GM19438 (cell line): ENCODE measurements at regions not wholly inside any gene's neighbourhood (a gene's known extent, or its start where the extent isn't known, plus 50 kb on each side); places are given as distances from the start of the nearest gene placed in this dataset.

Source experiments
- ATAC-seq: cut with Tn5 transposase; IDR thresholded peaks from one replicate; pipeline ENCODE4 v1.9.1; 2021; ENCODE audit warnings: low read depth; ENCODE audit not compliant: unreplicated experiment

GRCh38 chr14:54088271-54088670, 131.6 kb upstream of the BMP4 start:
- no peak for ATAC-seq

DNA sequence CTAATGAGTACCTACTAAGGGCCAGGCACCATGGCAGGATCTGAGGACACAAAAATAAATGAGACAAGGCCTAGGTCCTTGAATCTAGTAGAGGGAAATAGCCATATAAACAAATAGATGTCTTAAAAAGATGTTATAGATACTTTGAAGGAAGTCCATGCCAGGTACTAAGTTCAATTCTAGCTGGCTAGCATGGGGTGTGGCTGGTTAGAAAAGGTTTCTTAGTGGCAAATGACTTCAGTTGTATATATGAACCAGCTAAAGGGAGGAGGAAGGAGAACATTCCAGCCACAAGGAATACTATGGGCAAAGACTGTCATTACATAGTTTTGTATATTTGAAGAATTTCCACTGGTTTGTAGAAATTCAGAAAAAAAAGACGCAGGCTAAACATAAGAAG, 133.6 kb upstream of the BMP4 start:
- ATAC-seq = no peak

- ATAC-seq = no peak
Observed at GRCh38 chr14:54094765-54095164, 138.1 kb upstream of the BMP4 start.

DNA sequence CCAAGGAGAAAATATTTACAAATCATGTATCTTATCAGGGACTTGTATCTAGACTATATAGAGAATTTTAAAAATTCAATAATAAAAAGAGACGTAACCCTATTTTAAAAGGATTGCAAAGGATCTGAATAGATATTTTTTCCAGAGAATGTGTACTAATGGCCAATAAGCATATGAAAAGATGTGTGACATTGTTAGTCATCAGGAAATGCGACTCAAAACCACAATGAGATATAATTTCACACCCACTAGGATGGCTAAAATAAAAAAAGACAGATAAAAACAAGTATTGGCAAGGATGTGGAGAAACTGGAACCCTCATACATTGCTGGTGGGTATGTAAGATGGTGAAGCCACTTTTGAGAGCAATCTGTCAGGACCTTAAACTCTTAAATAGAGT, 141.9 kb upstream of the BMP4 start:
- ATAC-seq = no peak

DNA sequence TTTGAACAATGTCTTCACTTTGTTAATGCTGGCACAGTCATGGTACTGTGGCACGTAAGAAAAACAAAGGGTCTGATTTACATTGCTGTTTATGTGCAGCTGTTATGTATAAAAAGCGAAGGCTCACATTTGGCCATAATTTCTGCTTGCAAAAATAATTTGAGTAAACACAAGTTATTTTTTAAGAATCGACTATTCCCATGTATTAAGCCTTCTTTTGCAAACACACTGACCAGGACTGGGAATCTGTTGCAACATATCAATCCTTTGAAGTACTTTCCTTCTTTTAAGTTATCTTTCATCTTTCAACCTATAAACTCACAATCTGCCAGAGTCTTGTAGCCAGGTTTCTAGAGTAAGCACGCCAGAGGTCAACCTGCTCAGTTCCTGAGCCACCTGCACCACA, 145.4 kb upstream of the BMP4 start:
- ATAC-seq = no peak

DNA sequence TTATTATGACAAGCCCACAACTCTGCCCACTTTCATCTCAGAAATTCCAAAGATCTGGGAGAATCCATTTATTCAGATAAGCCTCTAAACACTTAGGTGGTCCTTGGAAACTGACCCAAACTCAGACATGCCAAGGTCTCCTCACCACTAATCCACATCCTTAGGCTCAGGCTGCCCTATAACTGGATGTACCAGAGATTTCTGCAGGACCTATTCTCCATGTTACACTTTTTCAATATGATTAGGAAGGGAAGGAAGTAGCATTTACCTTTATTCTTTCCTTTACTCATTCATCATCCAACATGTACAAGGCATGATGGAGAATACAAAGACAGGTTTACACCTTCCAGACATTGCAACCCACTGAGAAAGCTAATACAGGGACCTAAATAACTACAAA, 145.9 kb upstream of the BMP4 start:
- ATAC-seq = no peak

DNA sequence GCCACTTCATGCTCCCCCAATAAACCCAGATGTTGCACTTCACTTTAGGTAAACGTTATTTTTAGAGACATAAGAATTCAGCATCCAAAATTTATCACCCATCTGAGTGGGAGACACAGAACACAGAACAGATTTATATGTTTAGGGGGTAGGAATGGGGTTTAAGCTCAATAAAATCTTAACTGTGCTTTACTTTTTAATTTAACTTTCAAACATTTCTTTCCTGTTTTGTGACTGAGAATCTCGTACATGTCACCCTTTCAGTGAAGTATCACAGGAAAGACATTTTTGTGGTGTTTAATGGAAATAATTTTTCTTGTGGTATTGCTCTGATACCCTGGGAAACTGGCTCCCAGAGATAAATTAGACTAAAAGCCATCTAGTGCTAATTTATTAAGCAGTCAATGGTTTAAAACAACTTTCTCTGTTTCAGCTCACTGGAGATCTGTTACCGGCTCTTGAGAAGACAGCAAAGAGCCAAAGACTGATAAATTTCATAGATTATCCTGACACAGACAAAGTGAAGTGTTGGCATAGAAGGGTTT, 148.0 kb upstream of the BMP4 start:
- ATAC-seq = no peak

DNA sequence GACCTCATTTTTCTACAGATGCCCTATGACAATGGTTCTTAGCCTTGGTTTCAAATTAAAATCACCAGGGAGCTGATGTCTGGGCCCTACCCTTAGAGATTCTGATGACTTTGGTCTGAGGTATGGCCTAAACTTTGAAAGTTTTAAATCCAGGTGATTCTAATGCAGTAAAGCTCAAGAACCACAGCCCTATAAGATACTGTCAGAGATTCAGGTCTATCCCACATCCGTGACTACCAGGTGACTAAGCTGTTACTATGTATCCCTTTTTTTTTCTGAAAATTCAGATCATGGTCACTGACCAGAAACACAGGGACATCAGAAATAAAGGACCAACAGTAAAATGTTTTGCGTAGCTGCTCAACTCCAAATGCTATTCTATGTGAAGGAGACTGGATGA, 148.8 kb upstream of the BMP4 start:
- ATAC-seq = no peak

- no peak for ATAC-seq
Observed at GRCh38 chr14:54105898-54106297, 149.3 kb upstream of the BMP4 start.

DNA sequence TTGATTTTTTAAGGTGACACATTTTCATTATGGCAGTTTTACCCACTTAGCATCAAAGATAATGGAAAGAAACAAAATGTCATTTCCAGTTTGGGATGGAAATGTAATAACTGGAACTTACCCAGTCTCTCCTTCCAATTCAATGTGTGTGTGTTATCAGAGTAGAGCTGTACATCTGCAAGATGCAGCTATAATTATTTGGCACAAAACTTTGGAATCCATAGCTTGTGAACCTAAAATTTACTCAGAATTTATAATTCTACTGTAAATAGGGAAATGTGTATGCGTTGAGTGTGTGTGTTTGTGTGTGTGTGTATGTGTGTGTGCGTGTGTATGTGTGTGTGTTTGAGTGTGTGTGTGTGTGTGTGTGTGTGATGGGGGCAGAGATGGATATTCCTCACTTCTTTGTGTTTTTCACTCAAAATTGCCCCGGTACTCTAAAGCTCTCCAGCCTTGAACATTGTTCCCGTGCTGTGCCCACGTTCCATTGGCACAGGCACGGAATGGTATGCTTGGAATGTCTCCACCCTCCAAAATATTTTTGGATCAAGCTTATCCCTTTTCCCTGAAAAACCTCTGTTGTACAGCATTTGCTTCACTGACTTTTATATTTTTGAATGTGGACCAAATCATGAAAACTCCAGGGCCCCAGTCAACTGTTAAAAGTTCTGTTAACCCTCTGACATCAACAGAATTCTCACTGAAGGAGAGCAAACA, 150.2 kb upstream of the BMP4 start:
- no peak for ATAC-seq

- no peak for ATAC-seq
Observed at GRCh38 chr14:54108481-54109471, 152.2 kb upstream of the BMP4 start.

- ATAC-seq = no peak
Observed at GRCh38 chr14:54109521-54110120, 153.0 kb upstream of the BMP4 start.

GRCh38 chr14:54114941-54115340, 158.3 kb upstream of the BMP4 start:
- no peak for ATAC-seq

GRCh38 chr14:54116198-54116885, 159.7 kb upstream of the BMP4 start:
- ATAC-seq = no peak

DNA sequence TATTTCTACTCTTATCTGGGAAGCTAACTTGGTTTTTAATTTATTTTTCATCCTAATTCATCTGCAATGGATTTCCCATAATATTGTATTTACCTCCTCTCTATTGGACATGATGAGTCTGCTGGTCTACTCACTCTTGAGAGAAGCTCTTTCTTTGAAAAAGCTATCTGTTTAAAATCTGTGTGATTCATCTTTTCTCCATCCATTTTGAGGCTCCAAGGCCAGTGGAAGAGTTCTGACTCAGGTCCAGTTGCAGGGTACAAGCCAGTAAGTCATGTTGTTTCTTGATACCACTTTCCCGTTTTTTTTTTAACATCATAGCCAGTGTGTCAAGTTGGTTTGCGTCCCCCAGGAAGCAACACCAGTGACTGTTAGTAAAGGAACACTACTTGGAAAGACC, 160.3 kb upstream of the BMP4 start:
- ATAC-seq = no peak

DNA sequence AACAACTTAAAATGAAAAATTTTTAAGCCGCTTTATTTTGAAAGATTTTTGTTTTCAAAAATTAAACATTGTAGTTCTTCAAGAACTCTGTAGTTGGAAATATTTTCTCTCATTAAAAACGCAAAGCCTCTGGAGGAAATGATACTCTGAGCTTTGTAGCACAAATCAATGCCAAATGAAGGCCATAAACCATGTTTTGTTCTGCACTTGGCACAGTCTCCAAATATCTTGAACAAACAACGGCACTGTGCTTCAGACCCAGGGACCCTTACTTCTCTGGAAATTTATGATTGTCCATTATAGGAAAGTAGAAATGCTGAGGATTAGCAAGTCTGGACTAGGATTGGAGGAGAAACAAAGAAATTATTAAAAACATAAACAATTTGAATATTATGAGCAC, 160.8 kb upstream of the BMP4 start:
- ATAC-seq = no peak

GRCh38 chr14:54117924-54118323, 161.3 kb upstream of the BMP4 start:
- ATAC-seq = no peak

DNA sequence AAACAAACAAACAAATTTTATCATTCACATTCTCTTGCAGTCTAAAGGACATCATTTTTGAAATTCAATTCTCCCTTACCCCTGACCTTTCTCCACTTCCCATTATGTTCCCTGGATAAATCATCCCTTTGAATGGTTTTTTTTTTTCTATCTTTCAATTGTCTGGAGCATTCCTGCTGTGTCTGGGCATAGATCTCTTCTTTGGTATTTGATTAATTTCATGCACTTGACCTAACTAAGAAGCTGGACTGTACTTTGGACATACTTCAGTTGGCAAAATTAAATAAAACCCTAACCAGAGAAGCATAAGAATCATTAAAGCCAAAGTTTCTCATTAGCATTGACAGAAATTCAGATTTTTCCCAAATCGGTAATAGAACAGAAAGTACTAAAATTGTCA, 163.6 kb upstream of the BMP4 start:
- ATAC-seq = no peak

- no peak for ATAC-seq
Observed at GRCh38 chr14:54121466-54122027, 164.9 kb upstream of the BMP4 start.

DNA sequence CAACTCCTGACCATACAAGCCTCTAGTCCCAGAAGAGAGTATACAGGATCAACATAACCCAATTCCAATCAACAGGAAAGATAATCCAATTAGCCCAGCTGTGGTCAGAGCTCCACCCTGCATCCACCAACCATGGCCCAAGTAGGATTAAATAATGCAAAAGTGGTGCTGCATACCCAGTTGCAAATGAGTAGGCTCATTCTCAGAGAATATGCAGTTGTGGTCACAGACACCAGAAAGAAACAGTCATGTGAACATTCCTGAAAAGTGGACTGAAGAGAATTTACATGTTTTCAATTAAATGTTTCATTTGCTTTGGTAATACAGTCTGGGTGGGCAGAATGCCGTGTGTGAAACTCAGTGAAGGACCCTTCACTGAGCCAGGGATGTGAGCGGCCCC, 167.2 kb upstream of the BMP4 start:
- ATAC-seq = no peak
